OCI-LY7 (cell line): ENCODE measurements at regions not wholly inside any gene's neighbourhood (a gene's known extent, or its start where the extent isn't known, plus 50 kb on each side); places are given as distances from the start of the nearest gene placed in this dataset.

Experiments used
- BruUV-seq: library from RNA; stranded (reverse); fragments of 400-500 nt; replicated peaks from 2 replicates; lab custom pipeline; 2021; lab: Mats Ljungman, UMichigan
- CTCF ChIA-PET: fragments of 300-600 bp; sonication (Branson Sonifier 250); formaldehyde crosslinking; loops from one replicate; lab custom pipeline; 2022; ENCODE audit warnings: antibody characterized with exemption; ENCODE audit not compliant: unreplicated experiment; lab: Charles Lee
- POLR2A ChIA-PET: fragments of 300-600 bp; sonication (Branson Sonifier 250); formaldehyde crosslinking; loops from one replicate; lab custom pipeline; 2022; ENCODE audit warnings: antibody characterized with exemption; lab: Charles Lee
- DNase-seq: peaks from one replicate; pipeline ENCODE4 v3.0.0-alpha.2; 2015; ENCODE audit warnings: low spot score
- H2AFZ ChIP-seq: fragments of 200-600 bp; sonication (generic), shearing (Covaris generic); 2 replicates; pipeline ENCODE4 v1.6.1; 2014; ENCODE audit warnings: mild to moderate bottlenecking, antibody characterized with exemption, low read length, moderate library complexity
- H3K27ac ChIP-seq: fragments of 200-600 bp; sonication (generic); 2 replicates; pipeline ENCODE4 v1.5.1; 2014; ENCODE audit warnings: mixed run types, low read depth, mild to moderate bottlenecking, moderate library complexity, low read length, inconsistent platforms; ENCODE audit not compliant: poor library complexity, severe bottlenecking
- H3K36me3 ChIP-seq: fragments of 200-600 bp; sonication (generic); 2 replicates; pipeline ENCODE4 v1.6.1; 2014; ENCODE audit warnings: mild to moderate bottlenecking, antibody characterized with exemption, low read length, moderate library complexity, mixed read lengths; ENCODE audit not compliant: insufficient read depth
- H3K4me1 ChIP-seq: fragments of 200-600 bp; sonication (generic); 2 replicates; pipeline ENCODE4 v1.5.1; 2014; ENCODE audit warnings: mild to moderate bottlenecking, low read length; ENCODE audit not compliant: insufficient read depth, poor library complexity, severe bottlenecking
- H3K4me2 ChIP-seq: fragments of 200-600 bp; sonication (generic); 2 replicates; pipeline ENCODE4 v1.6.1; 2014; ENCODE audit warnings: mild to moderate bottlenecking, low read length
- H3K4me3 ChIP-seq: fragments of 200-600 bp; sonication (generic); 2 replicates; pipeline ENCODE4 v1.5.1; 2014; ENCODE audit warnings: mild to moderate bottlenecking, low read depth, low read length; ENCODE audit not compliant: poor library complexity, severe bottlenecking
- H3K79me2 ChIP-seq: fragments of 200-600 bp; sonication (generic); 2 replicates; pipeline ENCODE4 v1.6.1; 2016; ENCODE audit warnings: low read depth, mild to moderate bottlenecking, low read length, moderate library complexity, mixed read lengths; ENCODE audit not compliant: insufficient read depth
- H3K9me2 ChIP-seq: fragments of 200-600 bp; sonication (generic); 2 replicates; pipeline ENCODE4 v1.6.1; 2016; ENCODE audit warnings: mild to moderate bottlenecking, low read length, mixed read lengths; ENCODE audit not compliant: insufficient read depth
- H3K9me3 ChIP-seq: fragments of 200-600 bp; sonication (generic); 2 replicates; pipeline ENCODE4 v1.6.1; 2014; ENCODE audit warnings: mild to moderate bottlenecking, mixed run types, low read length, mixed read lengths
- H4K20me1 ChIP-seq: fragments of 200-600 bp; sonication (generic); 2 replicates; pipeline ENCODE4 v1.6.1; 2014; ENCODE audit warnings: mild to moderate bottlenecking, antibody characterized with exemption, low read length, moderate library complexity, mixed read lengths; ENCODE audit not compliant: insufficient read depth
- CTCF ChIP-seq: fragments of 200-600 bp; sonication (generic); conservative IDR thresholded peaks from 2 replicates; pipeline ENCODE4 v1.5.1; 2014; ENCODE audit warnings: mild to moderate bottlenecking, antibody characterized with exemption, low read length, moderate library complexity, mixed read lengths
- EZH2phosphoT487 ChIP-seq: fragments of 200-600 bp; sonication (generic); IDR thresholded peaks from 2 replicates; pipeline ENCODE4 v1.6.1; 2018; ENCODE audit warnings: low read depth, borderline replicate concordance, mild to moderate bottlenecking, mixed run types, antibody characterized with exemption, low read length, moderate library complexity, mixed read lengths
- intact Hi-C: fragments of 100-400 bp; cut with micrococcal nuclease; formaldehyde crosslinking; loops from one replicate; pipeline ENCODE4 v1.10.0; 2022; ENCODE audit not compliant: unreplicated experiment

DNA sequence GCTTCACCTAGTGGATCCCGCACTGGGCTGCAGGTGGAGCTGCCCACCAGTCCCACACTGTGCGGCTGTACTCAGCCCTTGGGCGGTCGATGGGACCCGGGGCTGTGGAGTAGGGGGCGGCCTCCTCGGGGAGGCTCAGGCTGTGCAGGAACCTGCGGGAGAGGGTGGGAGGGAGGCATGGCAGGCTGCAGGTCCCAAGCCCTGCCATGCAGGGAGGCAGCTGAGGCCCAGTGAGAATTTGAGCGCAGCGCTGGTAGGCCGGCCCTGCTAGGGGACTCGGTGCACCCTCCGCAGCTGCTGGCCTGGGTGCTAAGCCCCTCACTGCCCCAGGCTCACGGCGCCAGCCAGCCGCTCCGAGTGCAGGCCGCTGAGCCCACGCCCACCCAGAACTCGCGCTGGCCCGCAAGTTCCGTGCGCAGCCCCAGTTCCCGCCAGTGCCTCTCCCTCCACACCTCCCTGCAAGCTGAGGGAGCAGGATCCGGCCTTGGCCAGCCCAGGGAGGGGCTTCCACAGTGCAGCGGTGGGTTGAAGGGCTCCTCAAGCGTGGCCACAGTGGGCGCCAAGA, 1407.6 kb downstream of the EPHA7 start:
- Histone ChIP-seq H3K36me3 (no peaks in the 10 kb centered on the region), H3K4me1 (no peaks in the 10 kb centered on the region), H4K20me1 (no peaks in the 10 kb centered on the region), H3K4me2 (no peak overlapping the region), H3K9me3 (no peaks in the 10 kb centered on the region), H3K4me3 (no peak overlapping the region), H3K9me2 (no peaks in the 10 kb centered on the region), H3K79me2 (no peaks in the 10 kb centered on the region), H3K27ac (no peak overlapping the region), H2AFZ (no peak overlapping the region)
- CTCF ChIA-PET = no interaction called here
- intact Hi-C loops = no loop called here
- no peak for TF ChIP-seq EZH2phosphoT487
- no peak for TF ChIP-seq CTCF
- DNase-seq = no peak
- BruUV-seq = no TSS peak
- POLR2A ChIA-PET = no interaction called here

DNA sequence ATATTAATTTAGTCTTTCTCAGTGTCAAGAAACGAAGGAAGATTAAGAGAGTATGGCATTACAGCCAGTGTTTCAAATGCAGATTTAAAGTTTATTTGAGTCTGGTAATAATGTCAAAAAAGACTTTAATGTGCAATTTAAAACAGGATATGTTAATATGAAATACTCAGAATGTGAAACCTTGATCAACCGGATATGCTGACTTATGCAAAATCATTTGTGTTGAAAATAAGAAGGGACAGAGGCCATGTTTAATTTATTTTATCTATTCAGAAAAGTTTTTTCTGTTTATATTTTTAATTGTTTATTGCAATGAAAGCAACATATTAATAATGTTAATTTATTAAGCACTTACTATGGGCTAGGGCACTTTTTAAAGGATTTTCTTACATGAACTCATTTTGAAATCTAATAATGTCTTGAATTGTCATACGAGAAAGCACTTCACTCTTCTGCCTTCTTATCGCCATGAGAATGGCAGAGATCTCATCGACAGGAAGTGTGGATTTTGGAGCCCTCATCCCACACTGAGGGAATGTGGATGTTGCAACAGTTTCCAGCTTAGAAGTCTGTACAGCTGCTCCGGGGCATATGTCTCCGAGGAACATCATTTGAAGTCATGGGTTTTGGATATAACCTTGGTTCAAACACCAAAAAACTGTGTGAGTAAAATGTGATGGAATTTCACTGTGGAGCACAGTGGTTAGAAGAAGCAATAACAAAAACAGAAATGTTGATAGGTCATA, 1410.4 kb downstream of the EPHA7 start:
- Histone ChIP-seq H3K4me1 (no peaks in the 10 kb centered on the region), H3K36me3 (no peaks in the 10 kb centered on the region), H4K20me1 (no peaks in the 10 kb centered on the region), H3K4me3 (no peak overlapping the region), H3K9me3 (no peaks in the 10 kb centered on the region), H3K27ac (no peak overlapping the region), H2AFZ (no peak overlapping the region), H3K79me2 (no peaks in the 10 kb centered on the region), H3K9me2 (no peaks in the 10 kb centered on the region), H3K4me2 (no peak overlapping the region)
- ChIA-PET POLR2A (no interaction called here), CTCF (no interaction called here)
- intact Hi-C loops = no loop called here
- BruUV-seq = no TSS peak
- TF ChIP-seq CTCF (no peak), EZH2phosphoT487 (no peak)
- no peak for DNase-seq

DNA sequence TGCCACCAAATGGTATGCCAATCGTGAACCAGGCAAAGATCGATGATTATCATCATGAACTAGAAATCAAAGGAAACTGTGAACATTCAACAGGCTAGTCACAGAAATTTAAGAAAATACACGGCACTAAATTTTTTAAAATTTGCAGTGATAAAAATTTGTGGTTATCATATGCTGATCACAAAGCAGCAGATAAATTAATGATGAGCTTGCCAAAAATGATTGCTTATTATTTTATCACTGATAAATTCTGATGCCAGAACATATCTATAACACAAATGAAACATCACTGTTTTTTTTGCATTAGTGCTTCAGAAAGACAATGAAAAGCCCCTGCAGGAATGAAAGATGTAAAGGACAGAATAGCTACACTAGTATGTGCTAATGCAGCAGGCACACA, 1413.2 kb upstream of the MAP3K7 start:
- POLR2A ChIA-PET = no interaction called here
- no peaks in the 10 kb centered on the region for H4K20me1 ChIP-seq
- H2AFZ ChIP-seq = no peak overlapping the region
- no peaks in the 10 kb centered on the region for H3K79me2 ChIP-seq
- intact Hi-C loops = no loop called here
- H3K9me3 ChIP-seq = no peaks in the 10 kb centered on the region
- no peaks in the 10 kb centered on the region for H3K9me2 ChIP-seq
- H3K27ac ChIP-seq = no peak overlapping the region
- DNase-seq = no peak
- TF ChIP-seq EZH2phosphoT487 = no peak
- no peak for TF ChIP-seq CTCF
- BruUV-seq = no TSS peak
- H3K4me1 ChIP-seq = no peaks in the 10 kb centered on the region
- H3K4me2 ChIP-seq = no peak overlapping the region
- H3K4me3 ChIP-seq = no peak overlapping the region
- H3K36me3 ChIP-seq = no peaks in the 10 kb centered on the region
- CTCF ChIA-PET = no interaction called here
